K562 (cell line): ENCODE measurements at regions not wholly inside any gene's neighbourhood (a gene's known extent, or its start where the extent isn't known, plus 50 kb on each side); places are given as distances from the start of the nearest gene placed in this dataset.

ENCODE experiments used
- DACH1 ChIP-seq: fragments of 450-650 bp; IDR thresholded peaks from 2 replicates; pipeline ENCODE4 v1.6.1; 2018; ENCODE audit not compliant: partially characterized antibody
- GTF2A2 ChIP-seq: IDR thresholded peaks from 2 replicates; pipeline ENCODE4 v1.6.1; 2016; ENCODE audit warnings: mild to moderate bottlenecking, missing genetic modification characterization, missing compliant biosample characterization
- GTF2E2 ChIP-seq: fragments of 200-800 bp; sonication (Bioruptor generic); IDR thresholded peaks from 2 replicates; pipeline ENCODE4 v1.6.1; 2016; ENCODE audit warnings: missing genetic modification characterization, missing compliant biosample characterization
- HMGN3 ChIP-seq: IDR thresholded peaks from 2 replicates; pipeline ENCODE4 v1.6.1; 2011; ENCODE audit warnings: borderline replicate concordance, low read depth, mild to moderate bottlenecking, mixed read lengths, low read length; ENCODE audit not compliant: insufficient read length; ENCODE audit errors: extremely low read depth
- KDM1A ChIP-seq, 2 experiments: fragments of 450-650 bp; IDR thresholded peaks; 2 replicates each; pipeline ENCODE4 v1.6.1; 2016; ENCODE audit warnings: mild to moderate bottlenecking in 2 of 2
- NR2F6 ChIP-seq: fragments of 450-650 bp; formaldehyde crosslinking; IDR thresholded peaks from 2 replicates; pipeline ENCODE4 v1.4.0; 2020; ENCODE audit warnings: mild to moderate bottlenecking
- SAFB ChIP-seq: fragments of 200-400 bp; formaldehyde crosslinking; IDR thresholded peaks from 2 replicates; pipeline ENCODE4 v1.6.1; 2017; ENCODE audit warnings: low read depth, low read length, borderline replicate concordance
- SIX5 ChIP-seq, 2 experiments: IDR thresholded peaks; 2 replicates each; pipeline ENCODE4 v1.6.1; 2011; ENCODE audit warnings: low read length in 2 of 2, borderline replicate concordance in 1 of 2, low read depth in 1 of 2, mild to moderate bottlenecking in 1 of 2, moderate library complexity in 1 of 2; ENCODE audit not compliant: insufficient read depth in 1 of 2
- SOX6 ChIP-seq: fragments of 450-650 bp; IDR thresholded peaks from 2 replicates; pipeline ENCODE4 v1.6.1; 2014; ENCODE audit warnings: mild to moderate bottlenecking
- STAG1 ChIP-seq: sonication (generic); formaldehyde crosslinking; IDR thresholded peaks from 2 replicates; pipeline ENCODE4 v1.5.0; 2020; ENCODE audit warnings: missing genetic modification reagents, borderline replicate concordance
- U2AF2 ChIP-seq: fragments of 200-400 bp; formaldehyde crosslinking; optimal IDR thresholded peaks from 2 replicates; pipeline ENCODE3; 2017; ENCODE audit warnings: low read depth, mild to moderate bottlenecking, low read length
- ZNF354B ChIP-seq: fragments of 250-450 bp; sonication (Bioruptor Pico); IDR thresholded peaks from 2 replicates; pipeline ENCODE4 v1.4.0; 2020
- ZNF444 ChIP-seq: fragments of 250-450 bp; sonication (Bioruptor Pico); IDR thresholded peaks from 2 replicates; pipeline ENCODE4 v1.4.0; 2020; ENCODE audit warnings: mild to moderate bottlenecking, moderate library complexity
- ZNF644 ChIP-seq: fragments of 200-800 bp; sonication (Bioruptor generic); IDR thresholded peaks from 2 replicates; pipeline ENCODE4 v1.6.1; 2016; ENCODE audit warnings: low read depth, missing genetic modification characterization, missing compliant biosample characterization
- TF ChIP-seq, protein P1 (sequence below): sonication (generic); formaldehyde crosslinking; IDR thresholded peaks from 2 replicates; pipeline ENCODE4 v1.8.1; 2023; ENCODE audit warnings: missing genetic modification reagents, mild to moderate bottlenecking, borderline replicate concordance
- TF ChIP-seq, protein P2 (sequence below): sonication (generic); formaldehyde crosslinking; IDR thresholded peaks from 2 replicates; pipeline ENCODE4 v1.8.0; 2022; ENCODE audit warnings: mild to moderate bottlenecking, missing genetic modification reagents, borderline replicate concordance
- TF ChIP-seq, protein P3 (sequence below): fragments of 450-650 bp; formaldehyde crosslinking; IDR thresholded peaks from 2 replicates; pipeline ENCODE4 v1.4.0; 2022; ENCODE audit warnings: mild to moderate bottlenecking, moderate library complexity
- TF ChIP-seq, protein P4 (sequence below): sonication (generic); formaldehyde crosslinking; IDR thresholded peaks from 2 replicates; pipeline ENCODE4 v1.9.0; 2022; ENCODE audit warnings: mild to moderate bottlenecking, missing genetic modification reagents
- TF ChIP-seq, protein P5 (sequence below): conservative IDR thresholded peaks from 2 replicates; pipeline ENCODE4 v1.6.1; 2011; ENCODE audit warnings: low read depth, mild to moderate bottlenecking, low read length; ENCODE audit not compliant: control insufficient read depth

DNA sequence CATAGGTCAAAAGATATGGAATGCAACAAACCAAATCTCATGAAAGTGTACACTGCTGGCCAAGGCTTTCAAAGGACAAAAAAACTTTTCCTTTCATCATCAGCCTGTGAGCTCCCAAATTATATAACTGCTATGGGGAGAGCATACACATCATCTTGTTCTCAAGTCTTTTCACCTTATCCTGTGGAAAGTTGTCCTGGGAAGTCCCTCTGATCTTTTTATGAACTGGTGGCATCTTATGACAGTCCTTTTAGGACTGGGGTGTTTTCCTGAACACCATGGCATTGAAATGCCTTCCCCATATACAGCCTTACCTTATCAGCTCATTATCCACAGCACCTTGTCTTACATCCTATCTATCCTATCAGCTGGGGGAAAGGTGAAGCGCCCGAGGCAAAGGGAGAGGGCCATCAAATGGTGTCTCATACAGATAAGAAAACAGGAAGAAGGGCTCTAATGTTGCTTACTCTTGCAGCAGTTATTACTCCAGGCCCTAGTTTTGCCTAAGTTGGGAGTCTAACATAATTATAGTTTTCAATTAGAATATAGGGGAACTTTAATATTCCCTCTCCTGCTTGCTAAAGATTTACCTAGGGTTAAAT, 61.5 kb upstream of the GOLIM4 start (continued):
- TF ChIP-seq, protein P1, sequence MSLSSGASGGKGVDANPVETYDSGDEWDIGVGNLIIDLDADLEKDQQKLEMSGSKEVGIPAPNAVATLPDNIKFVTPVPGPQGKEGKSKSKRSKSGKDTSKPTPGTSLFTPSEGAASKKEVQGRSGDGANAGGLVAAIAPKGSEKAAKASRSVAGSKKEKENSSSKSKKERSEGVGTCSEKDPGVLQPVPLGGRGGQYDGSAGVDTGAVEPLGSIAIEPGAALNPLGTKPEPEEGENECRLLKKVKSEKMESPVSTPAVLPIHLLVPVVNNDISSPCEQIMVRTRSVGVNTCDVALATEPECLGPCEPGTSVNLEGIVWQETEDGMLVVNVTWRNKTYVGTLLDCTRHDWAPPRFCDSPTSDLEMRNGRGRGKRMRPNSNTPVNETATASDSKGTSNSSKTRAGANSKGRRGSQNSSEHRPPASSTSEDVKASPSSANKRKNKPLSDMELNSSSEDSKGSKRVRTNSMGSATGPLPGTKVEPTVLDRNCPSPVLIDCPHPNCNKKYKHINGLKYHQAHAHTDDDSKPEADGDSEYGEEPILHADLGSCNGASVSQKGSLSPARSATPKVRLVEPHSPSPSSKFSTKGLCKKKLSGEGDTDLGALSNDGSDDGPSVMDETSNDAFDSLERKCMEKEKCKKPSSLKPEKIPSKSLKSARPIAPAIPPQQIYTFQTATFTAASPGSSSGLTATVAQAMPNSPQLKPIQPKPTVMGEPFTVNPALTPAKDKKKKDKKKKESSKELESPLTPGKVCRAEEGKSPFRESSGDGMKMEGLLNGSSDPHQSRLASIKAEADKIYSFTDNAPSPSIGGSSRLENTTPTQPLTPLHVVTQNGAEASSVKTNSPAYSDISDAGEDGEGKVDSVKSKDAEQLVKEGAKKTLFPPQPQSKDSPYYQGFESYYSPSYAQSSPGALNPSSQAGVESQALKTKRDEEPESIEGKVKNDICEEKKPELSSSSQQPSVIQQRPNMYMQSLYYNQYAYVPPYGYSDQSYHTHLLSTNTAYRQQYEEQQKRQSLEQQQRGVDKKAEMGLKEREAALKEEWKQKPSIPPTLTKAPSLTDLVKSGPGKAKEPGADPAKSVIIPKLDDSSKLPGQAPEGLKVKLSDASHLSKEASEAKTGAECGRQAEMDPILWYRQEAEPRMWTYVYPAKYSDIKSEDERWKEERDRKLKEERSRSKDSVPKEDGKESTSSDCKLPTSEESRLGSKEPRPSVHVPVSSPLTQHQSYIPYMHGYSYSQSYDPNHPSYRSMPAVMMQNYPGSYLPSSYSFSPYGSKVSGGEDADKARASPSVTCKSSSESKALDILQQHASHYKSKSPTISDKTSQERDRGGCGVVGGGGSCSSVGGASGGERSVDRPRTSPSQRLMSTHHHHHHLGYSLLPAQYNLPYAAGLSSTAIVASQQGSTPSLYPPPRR (CRISPR knock-in tag) = no peak
- TF ChIP-seq, protein P2, sequence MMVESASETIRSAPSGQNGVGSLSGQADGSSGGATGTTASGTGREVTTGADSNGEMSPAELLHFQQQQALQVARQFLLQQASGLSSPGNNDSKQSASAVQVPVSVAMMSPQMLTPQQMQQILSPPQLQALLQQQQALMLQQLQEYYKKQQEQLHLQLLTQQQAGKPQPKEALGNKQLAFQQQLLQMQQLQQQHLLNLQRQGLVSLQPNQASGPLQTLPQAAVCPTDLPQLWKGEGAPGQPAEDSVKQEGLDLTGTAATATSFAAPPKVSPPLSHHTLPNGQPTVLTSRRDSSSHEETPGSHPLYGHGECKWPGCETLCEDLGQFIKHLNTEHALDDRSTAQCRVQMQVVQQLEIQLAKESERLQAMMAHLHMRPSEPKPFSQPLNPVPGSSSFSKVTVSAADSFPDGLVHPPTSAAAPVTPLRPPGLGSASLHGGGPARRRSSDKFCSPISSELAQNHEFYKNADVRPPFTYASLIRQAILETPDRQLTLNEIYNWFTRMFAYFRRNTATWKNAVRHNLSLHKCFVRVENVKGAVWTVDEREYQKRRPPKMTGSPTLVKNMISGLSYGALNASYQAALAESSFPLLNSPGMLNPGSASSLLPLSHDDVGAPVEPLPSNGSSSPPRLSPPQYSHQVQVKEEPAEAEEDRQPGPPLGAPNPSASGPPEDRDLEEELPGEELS (CRISPR knock-in tag) = no peak
- TF ChIP-seq, protein P3, sequence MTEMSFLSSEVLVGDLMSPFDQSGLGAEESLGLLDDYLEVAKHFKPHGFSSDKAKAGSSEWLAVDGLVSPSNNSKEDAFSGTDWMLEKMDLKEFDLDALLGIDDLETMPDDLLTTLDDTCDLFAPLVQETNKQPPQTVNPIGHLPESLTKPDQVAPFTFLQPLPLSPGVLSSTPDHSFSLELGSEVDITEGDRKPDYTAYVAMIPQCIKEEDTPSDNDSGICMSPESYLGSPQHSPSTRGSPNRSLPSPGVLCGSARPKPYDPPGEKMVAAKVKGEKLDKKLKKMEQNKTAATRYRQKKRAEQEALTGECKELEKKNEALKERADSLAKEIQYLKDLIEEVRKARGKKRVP (CRISPR knock-in tag) = peak; percentile 94
- TF ChIP-seq DACH1 = peak; percentile 63
- TF ChIP-seq GTF2A2 (tag) = no peak
- TF ChIP-seq, protein P4, sequence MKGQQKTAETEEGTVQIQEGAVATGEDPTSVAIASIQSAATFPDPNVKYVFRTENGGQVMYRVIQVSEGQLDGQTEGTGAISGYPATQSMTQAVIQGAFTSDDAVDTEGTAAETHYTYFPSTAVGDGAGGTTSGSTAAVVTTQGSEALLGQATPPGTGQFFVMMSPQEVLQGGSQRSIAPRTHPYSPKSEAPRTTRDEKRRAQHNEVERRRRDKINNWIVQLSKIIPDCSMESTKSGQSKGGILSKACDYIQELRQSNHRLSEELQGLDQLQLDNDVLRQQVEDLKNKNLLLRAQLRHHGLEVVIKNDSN (CRISPR knock-in tag) = no peak
- TF ChIP-seq, protein P5, sequence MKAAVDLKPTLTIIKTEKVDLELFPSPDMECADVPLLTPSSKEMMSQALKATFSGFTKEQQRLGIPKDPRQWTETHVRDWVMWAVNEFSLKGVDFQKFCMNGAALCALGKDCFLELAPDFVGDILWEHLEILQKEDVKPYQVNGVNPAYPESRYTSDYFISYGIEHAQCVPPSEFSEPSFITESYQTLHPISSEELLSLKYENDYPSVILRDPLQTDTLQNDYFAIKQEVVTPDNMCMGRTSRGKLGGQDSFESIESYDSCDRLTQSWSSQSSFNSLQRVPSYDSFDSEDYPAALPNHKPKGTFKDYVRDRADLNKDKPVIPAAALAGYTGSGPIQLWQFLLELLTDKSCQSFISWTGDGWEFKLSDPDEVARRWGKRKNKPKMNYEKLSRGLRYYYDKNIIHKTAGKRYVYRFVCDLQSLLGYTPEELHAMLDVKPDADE = 0 out of 2 replicates have a peak, but pooled peaks have one; percentile 23
- TF ChIP-seq ZNF354B (CRISPR knock-in tag) = no peak
- TF ChIP-seq SOX6 = peak; percentile 98
- no peak for TF ChIP-seq GTF2E2 (tag)
- no peak for TF ChIP-seq U2AF2
- TF ChIP-seq HMGN3 = peak; percentile 92
- TF ChIP-seq KDM1A (IDR thresholded peaks at IDR 0.05) = peak; percentile 81 to 88
- TF ChIP-seq ZNF644 (tag) = peak; percentile 89
- TF ChIP-seq NR2F6 (CRISPR knock-in tag) = no peak
- TF ChIP-seq SIX5 (IDR thresholded peaks at IDR 0.05; ENCODE audit: borderline replicate concordance in 1 of 2, insufficient read depth in 1 of 2, low read depth in 1 of 2, low read length in 2 of 2) = no peak
- peak; percentile 50; the same call in 1 of the 2 replicates for TF ChIP-seq ZNF444 (CRISPR knock-in tag)
- no peak for TF ChIP-seq SAFB
- no peak for TF ChIP-seq STAG1
